ENCODE measurements at regions not wholly inside any gene's neighbourhood (a gene's known extent, or its start where the extent isn't known, plus 50 kb on each side); places are given as distances from the start of the nearest gene placed in this dataset.

GRCh38 chr2:238578256-238578655 lies 151.5 kb downstream of the ASB1 start:
- no peak for ATAC-seq
- POLR2A ChIA-PET = no interaction called here
- Histone ChIP-seq H3K4me1 (no peaks in the 10 kb centered on the region), H3K4me3 (no peak overlapping the region), H3K4me2 (no peak overlapping the region), H3K27ac (no peak overlapping the region), H3K9me3 (peaks cover 9% of the 10 kb centered on the region)
- 31% methylated on average over 9 of the region's 9 CpGs for WGBS (ENCODE audit: missing lambda C conversion rate)
- no peak for TF ChIP-seq JUN (IDR thresholded peaks at IDR 0.05)
- no peak for TF ChIP-seq RAD21 (conservative IDR thresholded peaks at IDR 0.05 in 1 of 2, IDR thresholded peaks at IDR 0.05 in 1 of 2)
- TF ChIP-seq ESRRA (IDR thresholded peaks at IDR 0.05; ENCODE audit: borderline replicate concordance, low read length) = no peak
- no peak for TF ChIP-seq POLR2A (IDR thresholded peaks at IDR 0.05; ENCODE audit: low read length)
- TF ChIP-seq POLR2AphosphoS2 (conservative IDR thresholded peaks at IDR 0.05; ENCODE audit: low read length) = no peak
- no peak for TF ChIP-seq FOSL2 (IDR thresholded peaks at IDR 0.05)
- TF ChIP-seq FOSL2 (CRISPR knock-in tag; IDR thresholded peaks at IDR 0.05) = no peak
- TF ChIP-seq HOXA7 (CRISPR knock-in tag; IDR thresholded peaks at IDR 0.05) = no peak
- TF ChIP-seq SREBF2 (IDR thresholded peaks at IDR 0.05) = no peak
- TF ChIP-seq KDM5A (IDR thresholded peaks at IDR 0.05) = no peak
- TF ChIP-seq BHLHE40 (IDR thresholded peaks at IDR 0.05; ENCODE audit: low read depth, low read length) = no peak
- no peak for TF ChIP-seq ATOH8 (CRISPR knock-in tag; IDR thresholded peaks at IDR 0.05; ENCODE audit: low read depth)
- TF ChIP-seq REST (IDR thresholded peaks at IDR 0.05) = no peak
- no peak for TF ChIP-seq ZSCAN20 (CRISPR knock-in tag; IDR thresholded peaks at IDR 0.05)
- TF ChIP-seq NPAS2 (CRISPR knock-in tag; IDR thresholded peaks at IDR 0.05; ENCODE audit: borderline replicate concordance) = no peak
- TF ChIP-seq USF2 (IDR thresholded peaks at IDR 0.05) = no peak
- TF ChIP-seq TP53 (CRISPR knock-in tag; IDR thresholded peaks at IDR 0.05) = no peak
- no peak for TF ChIP-seq EHMT2 (IDR thresholded peaks at IDR 0.05; ENCODE audit: low read depth)
- no peak for TF ChIP-seq HEYL (CRISPR knock-in tag; IDR thresholded peaks at IDR 0.05)
- no peak for TF ChIP-seq HMGXB4 (CRISPR knock-in tag; IDR thresholded peaks at IDR 0.05; ENCODE audit: borderline replicate concordance)
- no peak for FAIRE-seq
- CTCF ChIA-PET = no interaction called here
- no peak for DNase-seq (ENCODE audit: low read depth in 1 of 2, low spot score in 1 of 2)

GRCh38 chr2:238580486-238580885 lies 153.8 kb downstream of the ASB1 start:
- ChIA-PET POLR2A (no interaction called here), CTCF (no interaction called here)
- no peak for ATAC-seq
- H3K27ac ChIP-seq = no peak overlapping the region
- H3K4me2 ChIP-seq = no peak overlapping the region
- 76% methylated on average over 4 of the region's 4 CpGs for WGBS (ENCODE audit: missing lambda C conversion rate)
- no peak for FAIRE-seq
- no peak overlapping the region for H3K4me3 ChIP-seq
- H3K4me1 ChIP-seq = no peaks in the 10 kb centered on the region
- H3K9me3 ChIP-seq = peaks cover 9% of the 10 kb centered on the region
- DNase-seq (ENCODE audit: low read depth in 1 of 2, low spot score in 1 of 2) = no peak
- TF ChIP-seq MYC (IDR thresholded peaks at IDR 0.05; ENCODE audit: borderline replicate concordance, low read length) (no peak), MAZ (IDR thresholded peaks at IDR 0.05; ENCODE audit: borderline replicate concordance, low read depth, low read length) (no peak), HOXB13 (CRISPR knock-in tag; IDR thresholded peaks at IDR 0.05; ENCODE audit: low read depth) (no peak), BHLHE40 (IDR thresholded peaks at IDR 0.05; ENCODE audit: low read depth, low read length) (no peak), JUN (IDR thresholded peaks at IDR 0.05) (no peak), CHD4 (IDR thresholded peaks at IDR 0.05; ENCODE audit: borderline replicate concordance) (no peak), TFCP2L1 (CRISPR knock-in tag; IDR thresholded peaks at IDR 0.05) (no peak), ZNF302 (CRISPR knock-in tag; IDR thresholded peaks at IDR 0.05) (no peak), NPAS2 (CRISPR knock-in tag; IDR thresholded peaks at IDR 0.05; ENCODE audit: borderline replicate concordance) (no peak), HOXB5 (CRISPR knock-in tag; IDR thresholded peaks at IDR 0.05) (no peak), CBX8 (IDR thresholded peaks at IDR 0.05) (no peak), RCOR1 (IDR thresholded peaks at IDR 0.05; ENCODE audit: low read depth, low read length) (no peak), SREBF2 (IDR thresholded peaks at IDR 0.05) (no peak), GATA3 (IDR thresholded peaks at IDR 0.05; ENCODE audit: borderline replicate concordance) (no peak), MAX (IDR thresholded peaks at IDR 0.05) (no peak), RARB (CRISPR knock-in tag; IDR thresholded peaks at IDR 0.05) (no peak), POLR2A (IDR thresholded peaks at IDR 0.05; ENCODE audit: low read length) (no peak), USF2 (IDR thresholded peaks at IDR 0.05) (no peak), RAD21 (conservative IDR thresholded peaks at IDR 0.05 in 1 of 2, IDR thresholded peaks at IDR 0.05 in 1 of 2) (no peak)

Measured in A549 (cell line).